ENCODE measurements at regions not wholly inside any gene's neighbourhood (a gene's known extent, or its start where the extent isn't known, plus 50 kb on each side); places are given as distances from the start of the nearest gene placed in this dataset.

- Histone ChIP-seq H3K27ac (ENCODE audit: low read length) (no peak overlapping the region), H3K27me3 (ENCODE audit: control insufficient read depth in 1 of 2, insufficient read depth in 2 of 2, low read length in 2 of 2) (peaks cover 4 to 15% of the 10 kb centered on the region in 2 donors), H3K9me3 (ENCODE audit: control insufficient read depth in 2 of 2, low read length in 2 of 2) (no peaks in the 10 kb centered on the region), H3K9ac (ENCODE audit: low read length in 2 of 2) (no peak overlapping the region), H3K4me1 (ENCODE audit: control insufficient read depth, insufficient read depth, low read length) (no peaks in the 10 kb centered on the region), H3K36me3 (ENCODE audit: control insufficient read depth in 2 of 2, insufficient read depth in 2 of 2, low read length in 2 of 2) (no peaks in the 10 kb centered on the region), H3K4me3 (ENCODE audit: low read length in 2 of 2) (no peak overlapping the region)
These were observed 243.9 kb downstream of the MIAT start for GRCh38 chr22:26901198-26901816.

- Histone ChIP-seq H3K9ac (ENCODE audit: low read length in 2 of 2) (no peak overlapping the region), H3K9me3 (ENCODE audit: control insufficient read depth in 2 of 2, low read length in 2 of 2) (no peaks in the 10 kb centered on the region), H3K4me1 (ENCODE audit: control insufficient read depth, insufficient read depth, low read length) (no peaks in the 10 kb centered on the region), H3K27ac (ENCODE audit: low read length) (no peak overlapping the region), H3K4me3 (ENCODE audit: low read length in 2 of 2) (no peak overlapping the region), H3K36me3 (ENCODE audit: control insufficient read depth in 2 of 2, insufficient read depth in 2 of 2, low read length in 2 of 2) (no peaks in the 10 kb centered on the region), H3K27me3 (ENCODE audit: control insufficient read depth in 1 of 2, insufficient read depth in 2 of 2, low read length in 2 of 2) (peaks cover 4 to 15% of the 10 kb centered on the region in 2 donors)
These were observed 245.1 kb downstream of the MIAT start for GRCh38 chr22:26902401-26903029.

- H3K4me3 ChIP-seq (ENCODE audit: low read length in 2 of 2): no peak overlapping the region
- no peak overlapping the region for H3K27ac ChIP-seq (ENCODE audit: low read length)
- H3K9ac ChIP-seq (ENCODE audit: low read length in 2 of 2): no peak overlapping the region
- H3K27me3 ChIP-seq (ENCODE audit: control insufficient read depth in 1 of 2, insufficient read depth in 2 of 2, low read length in 2 of 2): peaks cover 4 to 14% of the 10 kb centered on the region in 2 donors
- no peaks in the 10 kb centered on the region for H3K4me1 ChIP-seq (ENCODE audit: control insufficient read depth, insufficient read depth, low read length)
- no peaks in the 10 kb centered on the region for H3K36me3 ChIP-seq (ENCODE audit: control insufficient read depth in 2 of 2, insufficient read depth in 2 of 2, low read length in 2 of 2)
- no peaks in the 10 kb centered on the region for H3K9me3 ChIP-seq (ENCODE audit: control insufficient read depth in 2 of 2, low read length in 2 of 2)
These were observed 245.9 kb downstream of the MIAT start for GRCh38 chr22:26903030-26903856.

GRCh38 chr22:26904483-26904882, 247.1 kb downstream of the MIAT start:
- Histone ChIP-seq H3K4me3 (ENCODE audit: low read length in 2 of 2) (no peak overlapping the region), H3K9me3 (ENCODE audit: control insufficient read depth in 2 of 2, low read length in 2 of 2) (no peaks in the 10 kb centered on the region), H3K4me1 (ENCODE audit: control insufficient read depth, insufficient read depth, low read length) (no peaks in the 10 kb centered on the region), H3K9ac (ENCODE audit: low read length in 2 of 2) (no peak overlapping the region), H3K27me3 (ENCODE audit: control insufficient read depth in 1 of 2, insufficient read depth in 2 of 2, low read length in 2 of 2) (peaks cover under 1 to 14% of the 10 kb centered on the region in 2 donors), H3K36me3 (ENCODE audit: control insufficient read depth in 2 of 2, insufficient read depth in 2 of 2, low read length in 2 of 2) (no peaks in the 10 kb centered on the region), H3K27ac (ENCODE audit: low read length) (no peak overlapping the region)

- no peak overlapping the region for H3K4me3 ChIP-seq (ENCODE audit: low read length in 2 of 2)
- H3K9ac ChIP-seq (ENCODE audit: low read length in 2 of 2): no peak overlapping the region
- no peaks in the 10 kb centered on the region for H3K9me3 ChIP-seq (ENCODE audit: control insufficient read depth in 2 of 2, low read length in 2 of 2)
- peaks cover 0 to 14% of the 10 kb centered on the region in 2 donors for H3K27me3 ChIP-seq (ENCODE audit: control insufficient read depth in 1 of 2, insufficient read depth in 2 of 2, low read length in 2 of 2)
- H3K36me3 ChIP-seq (ENCODE audit: control insufficient read depth in 2 of 2, insufficient read depth in 2 of 2, low read length in 2 of 2): no peaks in the 10 kb centered on the region
- no peak overlapping the region for H3K27ac ChIP-seq (ENCODE audit: low read length)
- no peaks in the 10 kb centered on the region for H3K4me1 ChIP-seq (ENCODE audit: control insufficient read depth, insufficient read depth, low read length)
These were observed 247.7 kb downstream of the MIAT start for GRCh38 chr22:26905076-26905475.

- Histone ChIP-seq H3K27me3 (ENCODE audit: control insufficient read depth in 1 of 2, insufficient read depth in 2 of 2, low read length in 2 of 2) (peaks cover 0 to 13% of the 10 kb centered on the region in 2 donors), H3K36me3 (ENCODE audit: control insufficient read depth in 2 of 2, insufficient read depth in 2 of 2, low read length in 2 of 2) (no peaks in the 10 kb centered on the region), H3K4me1 (ENCODE audit: control insufficient read depth, insufficient read depth, low read length) (no peaks in the 10 kb centered on the region), H3K9ac (ENCODE audit: low read length in 2 of 2) (no peak overlapping the region), H3K4me3 (ENCODE audit: low read length in 2 of 2) (no peak overlapping the region), H3K27ac (ENCODE audit: low read length) (no peak overlapping the region), H3K9me3 (ENCODE audit: control insufficient read depth in 2 of 2, low read length in 2 of 2) (no peaks in the 10 kb centered on the region)
These were observed 248.3 kb downstream of the MIAT start for GRCh38 chr22:26905640-26906039.

- no peak overlapping the region for H3K27ac ChIP-seq (ENCODE audit: low read length)
- H3K9me3 ChIP-seq (ENCODE audit: control insufficient read depth in 2 of 2, low read length in 2 of 2): no peaks in the 10 kb centered on the region
- H3K4me3 ChIP-seq (ENCODE audit: low read length in 2 of 2): no peak overlapping the region
- peaks cover 0 to 9% of the 10 kb centered on the region in 2 donors for H3K27me3 ChIP-seq (ENCODE audit: control insufficient read depth in 1 of 2, insufficient read depth in 2 of 2, low read length in 2 of 2)
- no peak overlapping the region for H3K9ac ChIP-seq (ENCODE audit: low read length in 2 of 2)
- no peaks in the 10 kb centered on the region for H3K36me3 ChIP-seq (ENCODE audit: control insufficient read depth in 2 of 2, insufficient read depth in 2 of 2, low read length in 2 of 2)
- H3K4me1 ChIP-seq (ENCODE audit: control insufficient read depth, insufficient read depth, low read length): no peaks in the 10 kb centered on the region
These were observed 249.1 kb downstream of the MIAT start for GRCh38 chr22:26906464-26906863.

- no peak overlapping the region for H3K27ac ChIP-seq (ENCODE audit: low read length)
- H3K9me3 ChIP-seq (ENCODE audit: control insufficient read depth in 2 of 2, low read length in 2 of 2): no peaks in the 10 kb centered on the region
- H3K9ac ChIP-seq (ENCODE audit: low read length in 2 of 2): no peak overlapping the region
- H3K27me3 ChIP-seq (ENCODE audit: control insufficient read depth in 1 of 2, insufficient read depth in 2 of 2, low read length in 2 of 2): peaks cover 0 to 9% of the 10 kb centered on the region in 2 donors
- H3K4me1 ChIP-seq (ENCODE audit: control insufficient read depth, insufficient read depth, low read length): no peaks in the 10 kb centered on the region
- H3K4me3 ChIP-seq (ENCODE audit: low read length in 2 of 2): no peak overlapping the region
- no peaks in the 10 kb centered on the region for H3K36me3 ChIP-seq (ENCODE audit: control insufficient read depth in 2 of 2, insufficient read depth in 2 of 2, low read length in 2 of 2)
These were observed 250.0 kb downstream of the MIAT start for GRCh38 chr22:26907366-26907765.

GRCh38 chr22:26910845-26911244, 253.5 kb downstream of the MIAT start:
- no peaks in the 10 kb centered on the region for H3K4me1 ChIP-seq (ENCODE audit: control insufficient read depth, insufficient read depth, low read length)
- no peak overlapping the region for H3K9ac ChIP-seq (ENCODE audit: low read length in 2 of 2)

GRCh38 chr22:26912655-26913345, 255.4 kb downstream of the MIAT start:
- H3K27ac ChIP-seq (ENCODE audit: low read length): no peak overlapping the region
- H3K27me3 ChIP-seq (ENCODE audit: control insufficient read depth in 1 of 2, insufficient read depth in 2 of 2, low read length in 2 of 2): peaks cover 0 to 13% of the 10 kb centered on the region in 2 donors
- no peaks in the 10 kb centered on the region for H3K36me3 ChIP-seq (ENCODE audit: control insufficient read depth in 2 of 2, insufficient read depth in 2 of 2, low read length in 2 of 2)
- no peak overlapping the region for H3K4me3 ChIP-seq (ENCODE audit: low read length in 2 of 2)
- H3K9ac ChIP-seq (ENCODE audit: low read length in 2 of 2): no peak overlapping the region
- H3K9me3 ChIP-seq (ENCODE audit: control insufficient read depth in 2 of 2, low read length in 2 of 2): no peaks in the 10 kb centered on the region
- H3K4me1 ChIP-seq (ENCODE audit: control insufficient read depth, insufficient read depth, low read length): no peaks in the 10 kb centered on the region

More at GRCh38 chr22:26910845-26911244, 253.5 kb downstream of the MIAT start:
- no peak overlapping the region for H3K27ac ChIP-seq (ENCODE audit: low read length)
- H3K9me3 ChIP-seq (ENCODE audit: control insufficient read depth in 2 of 2, low read length in 2 of 2): no peaks in the 10 kb centered on the region
- H3K4me3 ChIP-seq (ENCODE audit: low read length in 2 of 2): no peak overlapping the region
- no peaks in the 10 kb centered on the region for H3K36me3 ChIP-seq (ENCODE audit: control insufficient read depth in 2 of 2, insufficient read depth in 2 of 2, low read length in 2 of 2)
- peaks cover 0 to 10% of the 10 kb centered on the region in 2 donors for H3K27me3 ChIP-seq (ENCODE audit: control insufficient read depth in 1 of 2, insufficient read depth in 2 of 2, low read length in 2 of 2)

Measured in stomach smooth muscle (tissue), 2 donors.